Activated naive CD8-positive, alpha-beta T cell treated with anti-CD3 and anti-CD28 coated beads, Interleukin-2, amount 50 U/mL, for 24 hours (primary cell): ENCODE measurements at regions not wholly inside any gene's neighbourhood (a gene's known extent, or its start where the extent isn't known, plus 50 kb on each side); places are given as distances from the start of the nearest gene placed in this dataset.
"Not testable (repeated sequence)": the region's sequence is repeated elsewhere in the genome, so short reads cannot be mapped to it uniquely, and the experiment has no call there.

Experiments used
- ATAC-seq: fragments of 150-1000 bp; cut with Tn5 transposase; one replicate; pipeline ENCODE4 v1.10.0; 2021
- DNase-seq: peaks from one replicate; pipeline ENCODE4 v3.0.0; 2021
- H3K27ac Mint-ChIP-seq: one replicate; pipeline ENCODE4 v1.8.0; 2021; ENCODE audit warnings: mild to moderate bottlenecking, mixed read lengths
- H3K27me3 Mint-ChIP-seq: one replicate; pipeline ENCODE4 v1.8.0; 2021; ENCODE audit warnings: mixed read lengths
- H3K36me3 Mint-ChIP-seq: one replicate; pipeline ENCODE4 v1.8.0; 2021; ENCODE audit warnings: low read depth, mixed read lengths
- H3K4me1 Mint-ChIP-seq: one replicate; pipeline ENCODE4 v1.8.0; 2021; ENCODE audit warnings: mixed read lengths
- H3K4me3 Mint-ChIP-seq: one replicate; pipeline ENCODE4 v1.8.0; 2021; ENCODE audit warnings: mild to moderate bottlenecking, moderate library complexity, mixed read lengths
- H3K9me3 Mint-ChIP-seq: one replicate; pipeline ENCODE4 v1.8.0; 2021; ENCODE audit warnings: mixed read lengths

DNA sequence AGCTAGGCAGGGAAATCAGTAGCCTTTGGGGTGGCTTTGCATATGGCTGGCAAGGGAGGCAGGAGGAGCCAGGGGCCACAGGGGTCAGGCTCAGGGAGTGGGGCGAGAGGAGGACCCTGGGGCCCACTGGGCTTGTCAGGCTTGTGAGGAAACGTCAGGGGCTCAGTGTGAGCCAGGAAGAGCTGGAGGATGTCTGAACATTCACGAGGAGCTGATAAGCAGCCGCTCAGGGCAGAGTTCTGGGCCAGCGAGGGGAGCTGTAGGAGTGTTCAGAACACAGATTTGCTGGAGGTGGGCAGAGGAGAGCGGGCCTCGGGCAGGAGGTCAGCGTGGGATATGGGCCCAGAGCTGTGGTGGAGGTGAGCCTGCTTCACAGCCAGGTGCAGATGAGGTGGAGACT is 72.7 kb upstream of the MTLN start:
- H3K27ac Mint-ChIP-seq, H3K4me1 Mint-ChIP-seq, H3K9me3 Mint-ChIP-seq, DNase-seq, ATAC-seq, H3K27me3 Mint-ChIP-seq, H3K36me3 Mint-ChIP-seq, H3K4me3 Mint-ChIP-seq: not testable (repeated sequence)

DNA sequence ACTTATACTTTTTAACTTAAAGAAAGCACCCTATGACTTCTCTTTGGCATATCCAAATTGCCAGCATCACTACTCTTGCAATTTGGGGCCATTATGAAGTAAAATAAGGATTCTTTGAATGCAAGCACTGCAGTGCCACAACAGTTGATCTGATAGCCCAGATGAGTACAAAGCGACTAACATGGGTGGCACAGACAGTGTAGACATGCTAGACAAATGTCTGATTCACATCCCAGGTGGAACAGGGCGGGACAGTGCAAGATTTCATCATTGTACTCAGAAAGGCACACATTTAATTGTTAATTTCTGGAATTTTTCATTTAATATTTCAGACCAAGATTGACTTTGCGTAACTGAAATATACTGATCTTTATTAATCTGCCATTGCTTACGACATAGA is 68.5 kb upstream of the MTLN start:
- H3K4me3 Mint-ChIP-seq, ATAC-seq, H3K36me3 Mint-ChIP-seq, DNase-seq, H3K27ac Mint-ChIP-seq, H3K4me1 Mint-ChIP-seq, H3K9me3 Mint-ChIP-seq, H3K27me3 Mint-ChIP-seq: not testable (repeated sequence)

GRCh38 chr2:110277054-110277453 is 64.7 kb upstream of the MTLN start:
- not testable (repeated sequence) for H3K36me3 Mint-ChIP-seq, DNase-seq, H3K9me3 Mint-ChIP-seq, H3K4me1 Mint-ChIP-seq, H3K4me3 Mint-ChIP-seq, H3K27ac Mint-ChIP-seq, H3K27me3 Mint-ChIP-seq, ATAC-seq

GRCh38 chr2:110276092-110276491 is 63.7 kb upstream of the MTLN start:
- H3K4me3 Mint-ChIP-seq, DNase-seq, H3K27me3 Mint-ChIP-seq, H3K36me3 Mint-ChIP-seq, H3K27ac Mint-ChIP-seq, H3K9me3 Mint-ChIP-seq, ATAC-seq, H3K4me1 Mint-ChIP-seq: not testable (repeated sequence)

GRCh38 chr2:110269674-110270073 is 57.3 kb upstream of the MTLN start:
- not testable (repeated sequence) for DNase-seq, H3K27me3 Mint-ChIP-seq, H3K4me3 Mint-ChIP-seq, H3K9me3 Mint-ChIP-seq, H3K4me1 Mint-ChIP-seq, H3K27ac Mint-ChIP-seq, ATAC-seq, H3K36me3 Mint-ChIP-seq

- H3K9me3 Mint-ChIP-seq, H3K27me3 Mint-ChIP-seq, DNase-seq, H3K27ac Mint-ChIP-seq, H3K36me3 Mint-ChIP-seq, H3K4me3 Mint-ChIP-seq, H3K4me1 Mint-ChIP-seq: not testable (repeated sequence)
- peak; percentile 82 for ATAC-seq
These were observed 55.6 kb upstream of the MTLN start for GRCh38 chr2:110267828-110268407.

GRCh38 chr2:110264804-110265203 is 52.5 kb upstream of the MTLN start:
- not testable (repeated sequence) for H3K27ac Mint-ChIP-seq, H3K9me3 Mint-ChIP-seq, H3K4me1 Mint-ChIP-seq, H3K27me3 Mint-ChIP-seq, ATAC-seq, H3K4me3 Mint-ChIP-seq, DNase-seq, H3K36me3 Mint-ChIP-seq

- H3K4me3 Mint-ChIP-seq, H3K27ac Mint-ChIP-seq: not testable (repeated sequence)
These were observed 51.8 kb upstream of the MTLN start for GRCh38 chr2:110264076-110264681.

GRCh38 chr2:110263462-110263861 is 51.1 kb upstream of the MTLN start:
- H3K27ac Mint-ChIP-seq, H3K27me3 Mint-ChIP-seq, H3K36me3 Mint-ChIP-seq, H3K9me3 Mint-ChIP-seq, H3K4me1 Mint-ChIP-seq, ATAC-seq, DNase-seq, H3K4me3 Mint-ChIP-seq: not testable (repeated sequence)

More at GRCh38 chr2:110264076-110264681, 51.8 kb upstream of the MTLN start:
- H3K9me3 Mint-ChIP-seq, H3K27me3 Mint-ChIP-seq, ATAC-seq, H3K4me1 Mint-ChIP-seq, DNase-seq, H3K36me3 Mint-ChIP-seq: not testable (repeated sequence)
